Ovary (tissue), 3 donors: ENCODE measurements at regions not wholly inside any gene's neighbourhood (a gene's known extent, or its start where the extent isn't known, plus 50 kb on each side); places are given as distances from the start of the nearest gene placed in this dataset.

Source experiments
- EP300 ChIP-seq: sonication (generic); formaldehyde crosslinking; IDR thresholded peaks from one replicate; pipeline ENCODE4 v1.6.1; 2017; ENCODE audit warnings: antibody characterized with exemption
- POLR2A ChIP-seq: fragments of 450-650 bp; IDR thresholded peaks from one replicate; pipeline ENCODE4 v1.6.1; 2017; ENCODE audit warnings: antibody characterized with exemption, mild to moderate bottlenecking, moderate library complexity
- TF ChIP-seq, protein P1 (sequence below), 3 donors: fragments of 450-650 bp in 2 of 3; fragments of 200-600 bp in 1 of 3; IDR thresholded peaks; one replicate each; pipeline versions ENCODE4 v1.5.1 to v1.8.0; 2016 to 2022; ENCODE audit warnings: antibody characterized with exemption in 3 of 3, mild to moderate bottlenecking in 1 of 3
- donor health status: DM: no; HTN: no; CAD: no.

GRCh38 chr12:91746976-91747375, 398.7 kb downstream of the BTG1 start:
- TF ChIP-seq EP300 (no peak), POLR2A (no peak)
- TF ChIP-seq, protein P1, sequence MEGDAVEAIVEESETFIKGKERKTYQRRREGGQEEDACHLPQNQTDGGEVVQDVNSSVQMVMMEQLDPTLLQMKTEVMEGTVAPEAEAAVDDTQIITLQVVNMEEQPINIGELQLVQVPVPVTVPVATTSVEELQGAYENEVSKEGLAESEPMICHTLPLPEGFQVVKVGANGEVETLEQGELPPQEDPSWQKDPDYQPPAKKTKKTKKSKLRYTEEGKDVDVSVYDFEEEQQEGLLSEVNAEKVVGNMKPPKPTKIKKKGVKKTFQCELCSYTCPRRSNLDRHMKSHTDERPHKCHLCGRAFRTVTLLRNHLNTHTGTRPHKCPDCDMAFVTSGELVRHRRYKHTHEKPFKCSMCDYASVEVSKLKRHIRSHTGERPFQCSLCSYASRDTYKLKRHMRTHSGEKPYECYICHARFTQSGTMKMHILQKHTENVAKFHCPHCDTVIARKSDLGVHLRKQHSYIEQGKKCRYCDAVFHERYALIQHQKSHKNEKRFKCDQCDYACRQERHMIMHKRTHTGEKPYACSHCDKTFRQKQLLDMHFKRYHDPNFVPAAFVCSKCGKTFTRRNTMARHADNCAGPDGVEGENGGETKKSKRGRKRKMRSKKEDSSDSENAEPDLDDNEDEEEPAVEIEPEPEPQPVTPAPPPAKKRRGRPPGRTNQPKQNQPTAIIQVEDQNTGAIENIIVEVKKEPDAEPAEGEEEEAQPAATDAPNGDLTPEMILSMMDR (IDR thresholded peaks at IDR 0.05) = no peak
